DND-41 (cell line): ENCODE measurements at regions not wholly inside any gene's neighbourhood (a gene's known extent, or its start where the extent isn't known, plus 50 kb on each side); places are given as distances from the start of the nearest gene placed in this dataset.

Experiments used
- ATAC-seq: fragments of 200-7000 bp; cut with Tn5 transposase; 3 replicates; pipeline ENCODE4 v1.9.1; 2021; ENCODE audit warnings: low read depth; ENCODE audit not compliant: insufficient read depth
- DNase-seq: peaks from one replicate; pipeline ENCODE4 v3.0.0-alpha.2; 2020
- H2AFZ ChIP-seq: 2 replicates; pipeline ENCODE4 v1.6.0; 2012; ENCODE audit warnings: low read depth, low read length
- H3K27ac ChIP-seq: 2 replicates; pipeline ENCODE4 v1.5.1; 2012; ENCODE audit warnings: low read length, inconsistent platforms
- H3K27me3 ChIP-seq: fragments of 200-600 bp; sonication (generic); 2 replicates; pipeline ENCODE4 v1.6.0; 2012; ENCODE audit warnings: low read length, mild to moderate bottlenecking, inconsistent platforms; ENCODE audit not compliant: insufficient read depth, poor library complexity
- H3K36me3 ChIP-seq: 2 replicates; pipeline ENCODE4 v1.5.1; 2012; ENCODE audit warnings: low read length, inconsistent platforms; ENCODE audit not compliant: insufficient read depth
- H3K4me1 ChIP-seq: 2 replicates; pipeline ENCODE4 v1.5.1; 2012; ENCODE audit warnings: mild to moderate bottlenecking, low read length; ENCODE audit not compliant: insufficient read depth
- H3K4me2 ChIP-seq: 2 replicates; pipeline ENCODE4 v1.6.0; 2012; ENCODE audit warnings: mild to moderate bottlenecking, moderate library complexity, low read length, inconsistent platforms; ENCODE audit not compliant: insufficient read depth
- H3K4me3 ChIP-seq, 2 experiments: fragments of 200-600 bp in 1 of 2; shearing (Covaris generic) in 1 of 2; 2 replicates each; pipeline ENCODE4 v1.5.1; 2012 to 2016; ENCODE audit warnings: inconsistent platforms in 2 of 2, low read length in 2 of 2, mild to moderate bottlenecking in 2 of 2, low read depth in 1 of 2, moderate library complexity in 1 of 2
- H3K79me2 ChIP-seq: 2 replicates; pipeline ENCODE4 v1.6.0; 2012; ENCODE audit warnings: low read length, inconsistent platforms; ENCODE audit not compliant: insufficient read depth
- H3K9ac ChIP-seq: 2 replicates; pipeline ENCODE4 v1.6.0; 2012; ENCODE audit warnings: low read depth, mild to moderate bottlenecking, inconsistent platforms, low read length, moderate library complexity
- H3K9me3 ChIP-seq: 2 replicates; pipeline ENCODE4 v1.5.1; 2012; ENCODE audit warnings: low read length, moderate library complexity, mild to moderate bottlenecking, inconsistent platforms; ENCODE audit not compliant: insufficient read depth, severe bottlenecking
- H4K20me1 ChIP-seq: 2 replicates; pipeline ENCODE4 v1.6.0; 2012; ENCODE audit warnings: low read length; ENCODE audit not compliant: insufficient read depth
- CTCF ChIP-seq: IDR thresholded peaks from 2 replicates; pipeline ENCODE4 v1.5.1; 2012; ENCODE audit warnings: borderline replicate concordance, low read length, moderate library complexity, mild to moderate bottlenecking; ENCODE audit not compliant: poor library complexity, severe bottlenecking; ENCODE audit errors: extremely low read depth
- EZH2 ChIP-seq: IDR thresholded peaks from 3 replicates; pipeline ENCODE4 v1.6.1; 2012; ENCODE audit warnings: borderline replicate concordance, low read depth, mild to moderate bottlenecking, moderate library complexity, low read length, inconsistent platforms; ENCODE audit not compliant: severe bottlenecking

GRCh38 chr2:203603456-203604389 lies 68.6 kb upstream of the RAPH1 start:
- no peaks in the 10 kb centered on the region for H3K36me3 ChIP-seq
- no peak overlapping the region for H3K27ac ChIP-seq
- no peak overlapping the region for H3K4me2 ChIP-seq
- H3K4me1 ChIP-seq, result no peaks in the 10 kb centered on the region
- H4K20me1 ChIP-seq, result no peaks in the 10 kb centered on the region
- TF ChIP-seq CTCF (no peak), EZH2 (no peak)
- no peak overlapping the region for H2AFZ ChIP-seq
- no peaks in the 10 kb centered on the region for H3K79me2 ChIP-seq
- DNase-seq, result no peak
- no peak overlapping the region for H3K4me3 ChIP-seq
- no peak overlapping the region for H3K9ac ChIP-seq
- H3K27me3 ChIP-seq, result no peaks in the 10 kb centered on the region
- no peaks in the 10 kb centered on the region for H3K9me3 ChIP-seq
- no peak for ATAC-seq

- H3K27ac ChIP-seq, result no peak overlapping the region
- no peaks in the 10 kb centered on the region for H3K79me2 ChIP-seq
- H3K36me3 ChIP-seq, result no peaks in the 10 kb centered on the region
- H3K4me3 ChIP-seq, result no peak overlapping the region
- ATAC-seq (no peak), DNase-seq (no peak)
- no peaks in the 10 kb centered on the region for H4K20me1 ChIP-seq
- no peaks in the 10 kb centered on the region for H3K4me1 ChIP-seq
- H3K9me3 ChIP-seq, result no peaks in the 10 kb centered on the region
- no peaks in the 10 kb centered on the region for H3K27me3 ChIP-seq
- H3K4me2 ChIP-seq, result no peak overlapping the region
- no peak overlapping the region for H3K9ac ChIP-seq
- TF ChIP-seq CTCF, result no peak
- TF ChIP-seq EZH2, result no peak
- H2AFZ ChIP-seq, result no peak overlapping the region
Observed at GRCh38 chr2:203605302-203605701, 70.2 kb upstream of the RAPH1 start.

DNA sequence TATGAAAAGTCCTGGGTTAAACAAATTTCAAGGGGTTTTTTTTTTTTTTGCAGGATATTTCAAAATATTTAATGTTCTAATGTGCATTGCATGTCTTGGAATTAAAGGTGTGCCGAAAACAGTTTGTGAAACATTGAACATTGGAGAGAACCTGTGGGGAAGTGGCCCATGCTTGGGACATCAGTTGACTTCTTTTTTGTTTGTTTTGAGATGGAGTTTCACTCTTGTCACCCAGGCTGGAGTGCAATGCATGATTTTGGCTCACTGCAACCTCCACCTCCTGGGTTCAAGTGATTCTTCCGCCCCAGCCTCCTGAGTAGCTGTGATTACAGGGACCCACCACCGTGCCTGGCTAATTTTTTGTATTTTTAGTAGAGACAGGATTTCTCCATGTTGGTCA lies 71.0 kb upstream of the RAPH1 start:
- H3K27ac ChIP-seq, result no peak overlapping the region
- no peak overlapping the region for H3K9ac ChIP-seq
- DNase-seq, result no peak
- H3K27me3 ChIP-seq, result no peaks in the 10 kb centered on the region
- no peak overlapping the region for H3K4me3 ChIP-seq
- H3K4me1 ChIP-seq, result no peaks in the 10 kb centered on the region
- H4K20me1 ChIP-seq, result no peaks in the 10 kb centered on the region
- H3K4me2 ChIP-seq, result no peak overlapping the region
- no peak for TF ChIP-seq CTCF
- TF ChIP-seq EZH2, result no peak
- H2AFZ ChIP-seq, result no peak overlapping the region
- no peak for ATAC-seq
- H3K79me2 ChIP-seq, result no peaks in the 10 kb centered on the region
- no peaks in the 10 kb centered on the region for H3K9me3 ChIP-seq
- no peaks in the 10 kb centered on the region for H3K36me3 ChIP-seq
